HepG2 (cell line): ENCODE measurements at regions not wholly inside any gene's neighbourhood (a gene's known extent, or its start where the extent isn't known, plus 50 kb on each side); places are given as distances from the start of the nearest gene placed in this dataset.

Experiments
- PRDM15 ChIP-seq: sonication (generic); formaldehyde crosslinking; IDR thresholded peaks from 2 replicates; pipeline ENCODE4 v1.4.0; 2020; ENCODE audit warnings: missing genetic modification reagents
- SNAPC4 ChIP-seq: sonication (generic); formaldehyde crosslinking; IDR thresholded peaks from 2 replicates; pipeline ENCODE4 v1.4.0; 2020; ENCODE audit warnings: mild to moderate bottlenecking, missing genetic modification reagents
- ZBTB46 ChIP-seq: sonication (generic); formaldehyde crosslinking; IDR thresholded peaks from 2 replicates; pipeline ENCODE4 v1.4.0; 2020; ENCODE audit warnings: mild to moderate bottlenecking, missing genetic modification reagents, borderline replicate concordance
- ZNF232 ChIP-seq: sonication (generic); formaldehyde crosslinking; IDR thresholded peaks from 2 replicates; pipeline ENCODE4 v1.4.0; 2020; ENCODE audit warnings: missing genetic modification reagents, borderline replicate concordance
- ZNF614 ChIP-seq: IDR thresholded peaks from 2 replicates; pipeline ENCODE4 v1.6.1; 2018; ENCODE audit warnings: missing biosample characterization, missing genetic modification reagents, inconsistent platforms, borderline replicate concordance
- ZNF687 ChIP-seq: sonication (generic); formaldehyde crosslinking; IDR thresholded peaks from 2 replicates; pipeline ENCODE4 v1.5.1; 2020; ENCODE audit warnings: mild to moderate bottlenecking, missing genetic modification reagents, moderate library complexity

- TF ChIP-seq ZNF687 (CRISPR knock-in tag) = peak; percentile 20; the same call in 1 of the 2 replicates
- peak; percentile 64; the same call in 1 of the 2 replicates for TF ChIP-seq PRDM15 (CRISPR knock-in tag)
- TF ChIP-seq ZNF232 = no peak
- TF ChIP-seq SNAPC4 (CRISPR knock-in tag) = no peak
- TF ChIP-seq ZBTB46 = no peak
- TF ChIP-seq ZNF614 (CRISPR knock-in tag) = peak; percentile 18; the same call in 1 of the 2 replicates
Measured at GRCh38 chr2:118169359-118170005, 81.2 kb downstream of the INSIG2 start (continued).
